Prostate gland (tissue), 2 donors: ENCODE measurements at regions not wholly inside any gene's neighbourhood (a gene's known extent, or its start where the extent isn't known, plus 50 kb on each side); places are given as distances from the start of the nearest gene placed in this dataset.
"Not testable (repeated sequence)": the region's sequence is repeated elsewhere in the genome, so short reads cannot be mapped to it uniquely, and the experiment has no call there.

Experiments used
- DNase-seq: peaks from one replicate; pipeline ENCODE4 v3.0.0-alpha.2; 2019; ENCODE audit warnings: low spot score
- H3K27ac ChIP-seq, 2 donors: fragments of 200-600 bp; sonication (generic); 2 replicates each; pipeline ENCODE4 v1.5.1; 2017 to 2019
- H3K27me3 ChIP-seq: fragments of 200-600 bp; sonication (generic); replicated peaks from 2 replicates; pipeline ENCODE4 v1.5.1; 2019; ENCODE audit not compliant: insufficient read depth
- H3K36me3 ChIP-seq, 2 donors: fragments of 200-600 bp; sonication (generic); 1 replicate in 1 of 2; 2 replicates in 1 of 2; pipeline versions ENCODE4 v1.5.1 to v1.8.1; 2017 to 2019
- H3K4me1 ChIP-seq: fragments of 200-600 bp; sonication (generic); replicated peaks from 2 replicates; pipeline ENCODE4 v1.5.1; 2019
- H3K4me3 ChIP-seq, 2 donors: fragments of 200-600 bp; sonication (generic); 2 replicates each; pipeline ENCODE4 v1.5.1; 2017 to 2019
- H3K9me3 ChIP-seq: fragments of 200-600 bp; sonication (generic); 2 replicates; pipeline ENCODE4 v1.5.1; 2017
- POLR2A ChIP-seq: fragments of 450-650 bp; IDR thresholded peaks from one replicate; pipeline ENCODE4 v1.6.1; 2016; ENCODE audit warnings: antibody characterized with exemption, mild to moderate bottlenecking
- POLR2AphosphoS5 ChIP-seq: sonication (generic); formaldehyde crosslinking; IDR thresholded peaks from one replicate; pipeline ENCODE4 v1.6.1; 2017; ENCODE audit warnings: antibody characterized with exemption
- WGBS: methylation state at CpG from one replicate; pipeline ENCODE4 v1.1.5; 2018; 5-methylcytosine and 5-hydroxymethylcytosine counted together
- intact Hi-C: fragments of 100-400 bp; cut with DNase I; formaldehyde crosslinking; loops from one replicate; pipeline ENCODE4 v1.14.2; 2022
- TF ChIP-seq, protein P1 (sequence below), 4 experiments: fragments of 200-600 bp in 2 of 4; fragments of 450-650 bp in 2 of 4; sonication (generic) in 2 of 4; IDR thresholded peaks; 1 replicate in 3 of 4; 2 replicates in 1 of 4; pipeline ENCODE4 v1.5.1; 2016 to 2019; ENCODE audit warnings: antibody characterized with exemption in 4 of 4, mild to moderate bottlenecking in 2 of 4, moderate library complexity in 2 of 4

DNA sequence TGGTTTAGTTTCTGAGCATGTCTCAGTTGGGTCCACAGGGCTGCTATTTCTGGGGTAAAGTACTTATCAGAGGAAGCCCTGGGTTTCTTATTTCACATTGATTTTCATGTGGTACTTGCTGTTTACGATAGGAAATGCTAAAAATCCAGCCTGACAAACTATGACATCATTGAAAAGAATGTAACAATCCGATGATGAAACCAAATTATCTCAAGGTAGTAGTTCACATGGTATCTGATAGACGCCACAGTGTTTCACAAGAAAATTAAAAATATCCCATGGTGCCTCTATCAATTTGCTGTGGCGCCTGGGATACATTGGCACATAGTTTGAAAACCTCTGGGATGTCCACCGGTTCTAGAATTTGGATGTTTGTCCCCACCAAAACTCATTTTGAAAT, 418.9 kb upstream of the RPS6KA3 start:
- intact Hi-C loops: no loop called here
- Histone ChIP-seq H3K4me3 (no peak overlapping the region), H3K27ac (no peak overlapping the region), H3K27me3 (no peaks in the 10 kb centered on the region), H3K9me3 (no peaks in the 10 kb centered on the region), H3K4me1 (no peaks in the 10 kb centered on the region), H3K36me3 (no peaks in the 10 kb centered on the region)
- TF ChIP-seq POLR2AphosphoS5 (no peak), POLR2A (no peak)
- TF ChIP-seq, protein P1, sequence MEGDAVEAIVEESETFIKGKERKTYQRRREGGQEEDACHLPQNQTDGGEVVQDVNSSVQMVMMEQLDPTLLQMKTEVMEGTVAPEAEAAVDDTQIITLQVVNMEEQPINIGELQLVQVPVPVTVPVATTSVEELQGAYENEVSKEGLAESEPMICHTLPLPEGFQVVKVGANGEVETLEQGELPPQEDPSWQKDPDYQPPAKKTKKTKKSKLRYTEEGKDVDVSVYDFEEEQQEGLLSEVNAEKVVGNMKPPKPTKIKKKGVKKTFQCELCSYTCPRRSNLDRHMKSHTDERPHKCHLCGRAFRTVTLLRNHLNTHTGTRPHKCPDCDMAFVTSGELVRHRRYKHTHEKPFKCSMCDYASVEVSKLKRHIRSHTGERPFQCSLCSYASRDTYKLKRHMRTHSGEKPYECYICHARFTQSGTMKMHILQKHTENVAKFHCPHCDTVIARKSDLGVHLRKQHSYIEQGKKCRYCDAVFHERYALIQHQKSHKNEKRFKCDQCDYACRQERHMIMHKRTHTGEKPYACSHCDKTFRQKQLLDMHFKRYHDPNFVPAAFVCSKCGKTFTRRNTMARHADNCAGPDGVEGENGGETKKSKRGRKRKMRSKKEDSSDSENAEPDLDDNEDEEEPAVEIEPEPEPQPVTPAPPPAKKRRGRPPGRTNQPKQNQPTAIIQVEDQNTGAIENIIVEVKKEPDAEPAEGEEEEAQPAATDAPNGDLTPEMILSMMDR (IDR thresholded peaks at IDR 0.05): no peak
- 89% methylated on average over 5 of the region's 5 CpGs for WGBS
- DNase-seq: no peak

DNA sequence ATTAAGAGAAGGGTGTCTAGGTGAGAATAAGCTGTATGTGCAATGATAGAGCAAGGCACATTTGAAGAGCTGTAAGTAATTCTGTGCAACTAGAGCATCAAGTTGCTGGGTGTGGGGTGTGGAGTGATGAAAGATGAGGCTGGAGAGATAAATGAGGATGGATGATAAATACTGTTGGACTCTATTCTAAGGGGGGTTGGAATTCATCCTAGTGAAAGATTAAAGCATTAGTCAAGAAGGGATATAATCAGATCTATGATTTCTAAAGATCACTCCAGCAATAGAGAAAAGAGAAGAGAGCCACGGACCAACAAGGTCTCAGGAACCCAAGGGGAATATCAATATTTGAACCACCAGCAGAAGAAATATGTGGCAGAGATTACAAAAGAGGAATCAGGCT, 415.0 kb upstream of the RPS6KA3 start:
- intact Hi-C loops: no loop called here
- Histone ChIP-seq H3K9me3 (no peaks in the 10 kb centered on the region), H3K4me1 (no peaks in the 10 kb centered on the region), H3K27me3 (no peaks in the 10 kb centered on the region), H3K27ac (no peak overlapping the region), H3K4me3 (no peak overlapping the region), H3K36me3 (no peaks in the 10 kb centered on the region)
- no peak for DNase-seq
- TF ChIP-seq POLR2AphosphoS5 (no peak), POLR2A (no peak)
- TF ChIP-seq, protein P1 (IDR thresholded peaks at IDR 0.05): no peak
- WGBS: 88% methylated on average over 1 of the region's 1 CpG

DNA sequence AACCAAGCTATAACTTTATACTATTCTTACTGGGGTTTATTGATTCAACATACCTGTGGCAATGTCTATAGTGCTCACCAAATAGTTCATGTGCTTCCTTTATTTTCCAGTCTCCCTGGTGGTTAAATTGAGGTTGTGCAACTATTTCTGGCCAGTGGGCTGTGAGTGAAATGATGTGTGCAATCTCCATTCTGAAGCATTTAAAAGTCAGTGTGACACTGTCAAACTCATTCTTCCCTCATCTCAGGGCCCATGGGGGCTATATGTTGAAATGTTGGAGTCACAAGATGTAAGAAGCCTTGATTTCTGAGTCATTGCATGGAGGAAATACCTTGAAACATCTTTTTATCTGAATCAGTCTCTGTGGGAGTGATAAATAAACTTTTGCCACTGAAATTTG, 414.3 kb upstream of the RPS6KA3 start:
- TF ChIP-seq POLR2AphosphoS5: no peak
- TF ChIP-seq, protein P1 (IDR thresholded peaks at IDR 0.05): no peak
- no peak for TF ChIP-seq POLR2A
- H3K4me3 ChIP-seq: no peak overlapping the region
- DNase-seq: no peak
- no peaks in the 10 kb centered on the region for H3K9me3 ChIP-seq
- no peaks in the 10 kb centered on the region for H3K27me3 ChIP-seq
- no peaks in the 10 kb centered on the region for H3K4me1 ChIP-seq
- intact Hi-C loops: no loop called here
- no peaks in the 10 kb centered on the region for H3K36me3 ChIP-seq
- H3K27ac ChIP-seq: no peak overlapping the region

DNA sequence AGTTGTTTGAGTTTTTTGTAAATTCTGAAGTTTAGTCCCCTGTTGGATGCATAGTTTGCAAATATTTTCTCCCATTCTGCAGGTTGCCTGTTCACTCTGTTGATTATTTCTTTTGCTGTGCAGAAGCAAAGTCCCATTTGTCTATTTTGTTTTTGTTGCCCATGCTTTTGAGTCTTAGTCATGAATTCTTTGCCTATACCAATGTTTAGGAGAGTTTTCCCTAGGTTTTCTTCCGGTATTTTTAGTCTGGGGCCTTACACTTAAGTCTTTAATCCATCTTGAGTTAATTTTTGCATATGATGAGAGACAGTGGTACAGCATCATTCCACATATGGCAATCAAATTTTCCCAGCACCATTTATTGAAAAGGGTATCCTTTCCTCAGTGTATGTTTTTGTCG, 405.8 kb upstream of the RPS6KA3 start:
- Histone ChIP-seq H3K27me3 (no peaks in the 10 kb centered on the region), H3K36me3 (no peaks in the 10 kb centered on the region), H3K9me3 (no peaks in the 10 kb centered on the region), H3K27ac (no peak overlapping the region), H3K4me3 (no peak overlapping the region), H3K4me1 (no peaks in the 10 kb centered on the region)
- DNase-seq: no peak
- no peak for TF ChIP-seq POLR2AphosphoS5
- no peak for TF ChIP-seq POLR2A
- TF ChIP-seq, protein P1 (IDR thresholded peaks at IDR 0.05): no peak
- intact Hi-C loops: no loop called here
- WGBS: 84% methylated on average over 2 of the region's 2 CpGs

DNA sequence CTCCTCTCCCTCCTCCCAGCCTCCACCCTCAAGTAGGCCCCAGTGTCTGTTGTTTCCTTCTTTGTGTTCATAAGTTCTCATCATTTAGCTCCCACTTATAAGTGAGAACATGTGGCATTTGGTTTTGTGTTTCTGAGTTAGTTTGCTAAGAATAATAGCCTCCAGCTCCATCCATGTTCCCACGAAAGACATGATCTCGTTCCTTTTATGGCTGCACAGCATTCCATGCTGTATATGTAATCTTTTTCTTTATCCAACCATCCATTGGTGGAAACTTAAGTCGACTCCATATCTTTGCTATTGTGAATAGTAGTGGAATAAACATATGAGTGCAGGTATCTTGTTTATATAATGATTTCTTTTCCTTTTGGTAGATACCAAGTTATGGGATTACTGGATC, 405.0 kb upstream of the RPS6KA3 start:
- H3K4me3 ChIP-seq, H3K36me3 ChIP-seq, H3K4me1 ChIP-seq, intact Hi-C loops, H3K9me3 ChIP-seq, DNase-seq, H3K27ac ChIP-seq, H3K27me3 ChIP-seq: not testable (repeated sequence)
- WGBS: 82% methylated on average over 3 of the region's 3 CpGs
